GM13976 (cell line): ENCODE measurements at regions not wholly inside any gene's neighbourhood (a gene's known extent, or its start where the extent isn't known, plus 50 kb on each side); places are given as distances from the start of the nearest gene placed in this dataset.

Experiments used
- DNase-seq: peaks from one replicate; pipeline ENCODE4 v3.0.0; 2012; ENCODE audit warnings: low spot score
- in situ Hi-C: fragments of 300-500 bp; cut with MboI; formaldehyde crosslinking; loops from one replicate; pipeline ENCODE4 v1.12.0; 2022; ENCODE audit warnings: low sequenced_read_pairs, mixed read lengths, inconsistent platforms; ENCODE audit not compliant: unreplicated experiment
- TF ChIP-seq, protein P1 (sequence below): IDR thresholded peaks from 2 replicates; pipeline ENCODE4 v1.5.1; 2012; ENCODE audit warnings: borderline replicate concordance, mild to moderate bottlenecking; ENCODE audit not compliant: insufficient read depth; ENCODE audit errors: extremely low read depth, missing control alignments, control extremely low read depth

DNA sequence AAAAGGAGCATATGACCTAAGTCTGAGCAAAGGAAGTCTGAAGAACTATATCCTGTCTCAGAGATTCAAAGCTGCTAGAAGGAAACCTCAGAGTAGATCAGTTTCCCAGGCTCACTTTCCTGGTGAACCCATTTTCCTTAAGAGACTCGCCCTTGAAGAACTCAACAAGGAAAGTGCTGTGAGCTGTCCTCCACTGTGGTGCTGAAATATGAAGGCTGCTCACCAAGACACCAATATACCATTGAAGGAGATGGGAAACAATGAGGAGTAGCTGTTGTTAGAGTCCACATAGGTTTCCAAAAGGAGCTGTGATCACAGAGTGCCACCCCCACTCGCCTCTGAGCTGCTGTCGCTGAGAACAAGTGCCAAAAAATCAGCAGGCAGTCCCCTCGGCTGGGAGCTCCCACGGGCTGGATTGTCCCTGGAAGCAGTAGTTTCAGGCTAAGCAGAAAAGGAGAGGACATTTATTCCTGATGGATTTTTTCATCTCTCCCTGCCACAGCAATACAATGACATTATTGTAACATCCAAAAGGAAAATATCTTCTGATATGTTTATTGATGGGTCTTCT lies 282.1 kb downstream of the RPS29 start:
- in situ Hi-C loops, result no loop called here
- no peak for DNase-seq
- TF ChIP-seq, protein P1, sequence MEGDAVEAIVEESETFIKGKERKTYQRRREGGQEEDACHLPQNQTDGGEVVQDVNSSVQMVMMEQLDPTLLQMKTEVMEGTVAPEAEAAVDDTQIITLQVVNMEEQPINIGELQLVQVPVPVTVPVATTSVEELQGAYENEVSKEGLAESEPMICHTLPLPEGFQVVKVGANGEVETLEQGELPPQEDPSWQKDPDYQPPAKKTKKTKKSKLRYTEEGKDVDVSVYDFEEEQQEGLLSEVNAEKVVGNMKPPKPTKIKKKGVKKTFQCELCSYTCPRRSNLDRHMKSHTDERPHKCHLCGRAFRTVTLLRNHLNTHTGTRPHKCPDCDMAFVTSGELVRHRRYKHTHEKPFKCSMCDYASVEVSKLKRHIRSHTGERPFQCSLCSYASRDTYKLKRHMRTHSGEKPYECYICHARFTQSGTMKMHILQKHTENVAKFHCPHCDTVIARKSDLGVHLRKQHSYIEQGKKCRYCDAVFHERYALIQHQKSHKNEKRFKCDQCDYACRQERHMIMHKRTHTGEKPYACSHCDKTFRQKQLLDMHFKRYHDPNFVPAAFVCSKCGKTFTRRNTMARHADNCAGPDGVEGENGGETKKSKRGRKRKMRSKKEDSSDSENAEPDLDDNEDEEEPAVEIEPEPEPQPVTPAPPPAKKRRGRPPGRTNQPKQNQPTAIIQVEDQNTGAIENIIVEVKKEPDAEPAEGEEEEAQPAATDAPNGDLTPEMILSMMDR, result no peak

DNA sequence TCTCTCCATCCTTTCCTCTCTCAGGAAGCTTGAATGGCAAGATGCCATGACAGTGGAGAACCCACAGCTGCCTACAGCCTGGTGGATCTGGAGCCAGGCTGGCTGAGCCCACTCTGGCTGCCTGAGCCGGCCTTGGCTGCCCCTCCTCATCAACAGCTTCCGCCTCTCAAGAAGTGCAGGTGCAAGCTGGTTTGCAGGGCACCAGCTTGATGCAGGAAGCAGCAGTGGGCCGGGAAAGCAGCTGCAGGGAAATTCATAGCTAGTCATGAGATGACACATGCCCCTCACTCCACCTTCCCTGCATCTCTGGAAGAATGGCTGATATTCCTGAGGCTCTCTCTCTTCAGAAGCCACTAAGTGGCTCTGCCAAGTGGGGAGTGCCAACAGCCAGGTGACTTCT lies 289.1 kb downstream of the RPS29 start:
- in situ Hi-C loops, result no loop called here

DNA sequence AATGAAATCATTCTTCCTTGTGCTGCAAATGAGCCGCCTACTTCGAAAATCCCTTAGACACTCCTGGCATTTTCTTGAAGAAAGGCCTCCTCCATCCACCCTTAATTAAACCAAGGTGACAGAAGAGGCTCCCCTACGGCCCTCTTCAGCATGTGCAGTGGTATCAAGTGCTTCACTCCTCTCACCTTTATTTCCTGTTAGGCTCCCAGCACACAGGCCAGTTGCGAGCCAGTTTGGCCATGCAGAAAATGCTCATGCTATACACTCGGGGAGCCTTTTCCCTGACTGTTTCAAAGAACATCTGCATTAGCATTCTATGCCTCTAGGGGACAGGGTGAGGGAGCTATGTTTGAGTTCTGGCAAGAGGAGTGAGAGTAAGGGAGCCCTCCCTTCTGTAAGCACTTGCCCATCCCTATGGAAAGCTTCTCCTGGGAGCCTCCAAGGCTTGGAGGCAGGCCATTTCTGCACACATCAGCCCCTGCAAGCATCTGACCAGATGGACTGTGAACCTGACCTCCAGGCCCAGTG lies 291.5 kb downstream of the RPS29 start:
- DNase-seq, result no peak
- TF ChIP-seq, protein P1, result no peak
- in situ Hi-C loops, result no loop called here

More for the DNA sequence above, 289.1 kb downstream of the RPS29 start:
- TF ChIP-seq, protein P1, result no peak
- DNase-seq, result no peak

DNA sequence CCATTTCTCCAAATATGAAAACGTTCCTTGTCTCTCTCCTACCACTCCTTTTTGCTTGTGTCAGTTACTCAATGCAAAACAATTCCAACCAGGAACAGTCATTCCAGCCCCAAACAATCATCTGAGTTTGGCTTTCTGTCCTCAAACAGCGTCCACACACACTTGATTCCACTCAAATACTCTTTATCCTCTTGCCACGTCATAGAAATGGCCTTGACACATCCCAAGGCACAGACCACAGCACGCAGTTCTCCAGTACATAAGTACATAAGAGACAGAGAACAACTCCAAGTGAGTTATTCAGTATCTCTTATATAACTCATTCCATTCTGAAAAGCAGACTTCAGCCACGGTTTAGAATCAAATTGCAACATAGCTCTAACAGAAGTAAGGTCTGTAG lies 299.2 kb downstream of the RPS29 start:
- TF ChIP-seq, protein P1, result no peak
- in situ Hi-C loops, result no loop called here
- no peak for DNase-seq

DNA sequence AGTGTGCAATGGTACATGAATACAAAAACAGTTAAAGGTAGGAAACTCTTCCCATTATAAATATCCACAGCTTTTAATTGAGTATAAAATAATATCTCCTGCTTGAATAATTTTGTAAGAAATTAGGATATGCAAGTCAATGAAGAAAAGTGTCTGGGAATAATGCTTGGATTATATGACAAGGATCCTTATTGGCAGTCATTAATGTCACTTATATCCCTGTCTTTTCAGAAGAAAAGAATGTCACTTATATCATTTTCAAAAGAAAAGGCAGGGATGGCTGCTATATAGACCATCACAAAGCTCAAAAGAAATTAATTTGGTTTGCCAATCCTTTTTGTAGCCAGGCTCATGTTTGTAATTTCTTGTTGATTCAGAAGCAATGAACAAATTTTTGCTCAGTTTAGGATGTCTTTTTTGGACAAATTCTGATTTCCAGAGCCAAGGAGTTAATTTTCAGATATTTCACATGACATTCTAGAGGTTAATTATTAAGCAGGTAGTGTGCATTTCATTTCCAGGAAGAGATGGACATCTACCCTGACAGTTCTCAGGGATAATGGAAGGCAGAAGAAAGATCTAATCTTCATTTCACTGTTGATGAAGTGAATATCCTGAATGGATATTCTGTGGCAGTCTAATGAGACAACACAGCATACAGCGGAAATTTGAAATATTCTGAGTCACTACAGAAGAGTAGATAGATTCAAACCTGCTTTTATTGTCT lies 299.8 kb downstream of the RPS29 start:
- in situ Hi-C loops, result no loop called here
- TF ChIP-seq, protein P1, result no peak
- no peak for DNase-seq

DNA sequence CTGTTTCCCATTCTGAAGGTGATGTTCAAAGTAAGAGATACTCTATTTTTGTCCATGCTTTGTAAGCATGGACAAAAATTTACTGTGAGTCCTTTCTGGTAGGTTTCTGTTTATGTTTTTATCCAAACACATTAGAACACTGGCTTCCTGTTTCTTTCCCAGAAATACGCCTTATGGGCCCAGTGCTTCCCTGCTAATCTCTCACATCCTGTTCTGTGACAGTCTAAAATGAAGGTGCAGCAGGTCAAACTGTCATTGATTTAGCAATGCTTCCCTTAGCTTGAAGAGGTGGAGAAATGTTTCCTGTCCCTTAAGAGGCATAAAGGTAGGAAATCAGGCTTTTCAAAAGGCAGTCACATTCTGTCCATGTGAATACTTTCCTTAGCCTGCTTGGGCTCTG lies 305.6 kb downstream of the RPS29 start:
- TF ChIP-seq, protein P1, result no peak
- no peak for DNase-seq
- in situ Hi-C loops, result no loop called here

DNA sequence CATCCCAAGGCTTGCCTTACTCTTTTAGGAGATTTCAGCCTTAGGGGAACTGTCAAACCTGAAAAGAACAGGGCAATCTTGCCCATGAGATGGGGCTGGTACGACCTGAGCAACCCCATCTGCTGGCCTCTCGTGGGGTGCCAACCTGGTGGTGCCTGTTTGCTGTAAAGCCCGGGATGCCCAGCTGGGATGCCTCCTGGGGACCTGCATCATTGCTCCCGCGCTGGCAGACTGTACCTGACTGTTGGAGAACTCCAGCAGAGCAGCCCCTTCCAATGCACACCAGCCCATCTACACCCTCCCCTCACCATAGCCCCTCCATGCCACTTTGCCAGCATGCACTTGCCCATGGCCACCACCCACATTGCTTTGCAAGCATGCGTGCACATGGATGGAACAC lies 335.7 kb downstream of the RPS29 start:
- no peak for DNase-seq
- in situ Hi-C loops, result no loop called here
- TF ChIP-seq, protein P1, result no peak
